DND-41 (cell line): ENCODE measurements at regions not wholly inside any gene's neighbourhood (a gene's known extent, or its start where the extent isn't known, plus 50 kb on each side); places are given as distances from the start of the nearest gene placed in this dataset.

ENCODE experiments used
- EZH2 ChIP-seq: IDR thresholded peaks from 3 replicates; pipeline ENCODE4 v1.6.1; 2012; ENCODE audit warnings: borderline replicate concordance, low read depth, mild to moderate bottlenecking, moderate library complexity, low read length, inconsistent platforms; ENCODE audit not compliant: severe bottlenecking
- TF ChIP-seq, protein P1 (sequence below): IDR thresholded peaks from 2 replicates; pipeline ENCODE4 v1.5.1; 2012; ENCODE audit warnings: borderline replicate concordance, low read length, moderate library complexity, mild to moderate bottlenecking; ENCODE audit not compliant: poor library complexity, severe bottlenecking; ENCODE audit errors: extremely low read depth

- TF ChIP-seq, protein P1, sequence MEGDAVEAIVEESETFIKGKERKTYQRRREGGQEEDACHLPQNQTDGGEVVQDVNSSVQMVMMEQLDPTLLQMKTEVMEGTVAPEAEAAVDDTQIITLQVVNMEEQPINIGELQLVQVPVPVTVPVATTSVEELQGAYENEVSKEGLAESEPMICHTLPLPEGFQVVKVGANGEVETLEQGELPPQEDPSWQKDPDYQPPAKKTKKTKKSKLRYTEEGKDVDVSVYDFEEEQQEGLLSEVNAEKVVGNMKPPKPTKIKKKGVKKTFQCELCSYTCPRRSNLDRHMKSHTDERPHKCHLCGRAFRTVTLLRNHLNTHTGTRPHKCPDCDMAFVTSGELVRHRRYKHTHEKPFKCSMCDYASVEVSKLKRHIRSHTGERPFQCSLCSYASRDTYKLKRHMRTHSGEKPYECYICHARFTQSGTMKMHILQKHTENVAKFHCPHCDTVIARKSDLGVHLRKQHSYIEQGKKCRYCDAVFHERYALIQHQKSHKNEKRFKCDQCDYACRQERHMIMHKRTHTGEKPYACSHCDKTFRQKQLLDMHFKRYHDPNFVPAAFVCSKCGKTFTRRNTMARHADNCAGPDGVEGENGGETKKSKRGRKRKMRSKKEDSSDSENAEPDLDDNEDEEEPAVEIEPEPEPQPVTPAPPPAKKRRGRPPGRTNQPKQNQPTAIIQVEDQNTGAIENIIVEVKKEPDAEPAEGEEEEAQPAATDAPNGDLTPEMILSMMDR, result no peak
- no peak for TF ChIP-seq EZH2
Observed at GRCh38 chr12:73221836-73222235, 949.7 kb downstream of the TRHDE start.
